ENCODE measurements at regions not wholly inside any gene's neighbourhood (a gene's known extent, or its start where the extent isn't known, plus 50 kb on each side); places are given as distances from the start of the nearest gene placed in this dataset.

- Mint-ChIP-seq H3K36me3 (ENCODE audit: low read depth) (no peaks in the 10 kb centered on the region), H3K4me1 (ENCODE audit: low read depth) (no peaks in the 10 kb centered on the region), H3K27me3 (ENCODE audit: low read depth) (peaks cover 33% of the 10 kb centered on the region), H3K4me3 (no peak overlapping the region), H3K27ac (no peak overlapping the region), H3K9me3 (no peaks in the 10 kb centered on the region)
- DNase-seq (ENCODE audit: low spot score) = no peak
These were observed 51.9 kb upstream of the IGSF9B start for GRCh38 chr11:134008634-134009071.

DNA sequence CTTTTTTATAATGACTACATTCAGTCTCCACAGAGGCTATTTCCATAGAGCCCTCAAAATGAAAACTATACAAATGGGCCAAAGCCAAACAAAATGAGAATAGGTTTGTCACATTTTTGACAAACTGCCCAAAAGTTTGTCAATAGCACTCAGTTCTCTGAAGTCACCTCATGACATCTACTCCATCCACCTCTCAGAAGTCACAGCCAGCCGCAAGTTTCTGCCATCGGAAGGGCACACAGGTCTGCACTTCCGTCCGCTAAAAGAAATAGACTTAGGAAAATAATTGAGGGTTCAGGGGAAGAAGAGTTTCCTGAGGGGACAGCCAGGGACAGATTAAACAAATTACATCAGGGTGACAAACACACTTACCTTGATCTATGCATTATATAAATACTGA is 55.4 kb upstream of the JAM3 start:
- Mint-ChIP-seq H3K27me3 (ENCODE audit: low read depth) (peaks cover 56% of the 10 kb centered on the region), H3K4me1 (ENCODE audit: low read depth) (no peaks in the 10 kb centered on the region), H3K27ac (no peak overlapping the region)

GRCh38 chr11:134014511-134014910 is 54.4 kb upstream of the JAM3 start:
- no peak overlapping the region for H3K4me3 Mint-ChIP-seq
- H3K27ac Mint-ChIP-seq = no peak overlapping the region
- no peak for DNase-seq (ENCODE audit: low spot score)
- H3K4me1 Mint-ChIP-seq (ENCODE audit: low read depth) = no peaks in the 10 kb centered on the region
- H3K9me3 Mint-ChIP-seq = no peaks in the 10 kb centered on the region
- peaks cover 54% of the 10 kb centered on the region for H3K27me3 Mint-ChIP-seq (ENCODE audit: low read depth)
- no peaks in the 10 kb centered on the region for H3K36me3 Mint-ChIP-seq (ENCODE audit: low read depth)

More for the DNA sequence above, 55.4 kb upstream of the JAM3 start:
- Mint-ChIP-seq H3K4me3 (no peak overlapping the region), H3K9me3 (no peaks in the 10 kb centered on the region), H3K36me3 (ENCODE audit: low read depth) (no peaks in the 10 kb centered on the region)
- DNase-seq (ENCODE audit: low spot score) = no peak

GRCh38 chr11:134015556-134015955 is 53.3 kb upstream of the JAM3 start:
- H3K27ac Mint-ChIP-seq = no peak overlapping the region

DNA sequence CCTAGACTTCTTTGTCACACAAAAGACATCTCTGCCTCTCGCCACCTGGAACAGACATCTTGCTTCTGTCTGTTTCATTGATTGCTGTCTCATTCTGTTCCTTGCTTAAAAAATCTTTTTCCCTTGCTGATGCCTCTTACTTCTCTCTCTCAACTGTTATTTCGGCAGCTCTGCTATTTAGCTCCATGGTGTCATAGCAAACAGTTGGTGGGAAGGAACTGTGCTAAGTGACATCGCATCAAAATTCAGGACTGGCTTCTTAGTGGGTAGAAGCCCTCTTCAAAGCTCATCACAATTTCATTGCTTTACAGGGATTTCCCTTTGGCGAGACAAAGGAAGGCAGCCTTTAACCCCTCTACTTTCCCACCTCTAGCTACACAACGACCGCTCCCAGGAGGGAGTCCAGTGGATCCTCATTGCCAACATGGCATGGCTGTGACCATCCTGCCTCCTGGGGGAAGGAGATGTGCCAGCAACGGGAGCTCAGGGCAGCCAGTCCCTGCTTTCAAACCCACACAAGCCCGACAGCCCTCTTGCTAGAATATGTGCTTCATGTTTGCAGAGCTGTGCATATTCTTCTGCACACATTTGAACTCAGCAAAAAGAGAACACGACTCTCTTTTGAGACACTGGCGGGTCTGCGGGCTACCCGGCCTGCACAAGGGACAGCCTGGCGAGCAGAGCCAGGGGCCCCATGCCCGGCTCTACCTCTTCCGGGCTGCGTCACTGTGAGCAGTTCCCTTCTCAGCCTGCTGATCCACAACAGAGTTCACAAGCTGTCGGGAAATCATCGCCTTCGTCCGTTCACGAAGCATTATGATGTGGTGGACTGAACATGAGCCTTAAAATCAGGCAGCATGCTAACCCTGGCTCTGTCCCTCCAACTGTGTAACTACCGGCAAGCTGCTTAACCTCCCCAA is 51.1 kb upstream of the JAM3 start:
- Mint-ChIP-seq H3K27ac (no peak overlapping the region), H3K27me3 (ENCODE audit: low read depth) (peaks cover 39% of the 10 kb centered on the region), H3K4me3 (no peak overlapping the region), H3K36me3 (ENCODE audit: low read depth) (no peaks in the 10 kb centered on the region), H3K4me1 (ENCODE audit: low read depth) (no peaks in the 10 kb centered on the region), H3K9me3 (no peaks in the 10 kb centered on the region)
- DNase-seq (ENCODE audit: low spot score) = no peak

More at GRCh38 chr11:134015556-134015955, 53.3 kb upstream of the JAM3 start:
- H3K4me1 Mint-ChIP-seq (ENCODE audit: low read depth) = no peaks in the 10 kb centered on the region
- H3K9me3 Mint-ChIP-seq = no peaks in the 10 kb centered on the region
- H3K27me3 Mint-ChIP-seq (ENCODE audit: low read depth) = peaks cover 50% of the 10 kb centered on the region
- H3K4me3 Mint-ChIP-seq = no peak overlapping the region
- no peaks in the 10 kb centered on the region for H3K36me3 Mint-ChIP-seq (ENCODE audit: low read depth)
- no peak for DNase-seq (ENCODE audit: low spot score)

All from T-helper 2 cell treated with Interferon-gamma antibody and Interleukin-4, amounts not matched to agents 5 μg/mL and 100 μg/mL, for 36 hours (primary cell).